ENCODE measurements at regions not wholly inside any gene's neighbourhood (a gene's known extent, or its start where the extent isn't known, plus 50 kb on each side); places are given as distances from the start of the nearest gene placed in this dataset.

DNA sequence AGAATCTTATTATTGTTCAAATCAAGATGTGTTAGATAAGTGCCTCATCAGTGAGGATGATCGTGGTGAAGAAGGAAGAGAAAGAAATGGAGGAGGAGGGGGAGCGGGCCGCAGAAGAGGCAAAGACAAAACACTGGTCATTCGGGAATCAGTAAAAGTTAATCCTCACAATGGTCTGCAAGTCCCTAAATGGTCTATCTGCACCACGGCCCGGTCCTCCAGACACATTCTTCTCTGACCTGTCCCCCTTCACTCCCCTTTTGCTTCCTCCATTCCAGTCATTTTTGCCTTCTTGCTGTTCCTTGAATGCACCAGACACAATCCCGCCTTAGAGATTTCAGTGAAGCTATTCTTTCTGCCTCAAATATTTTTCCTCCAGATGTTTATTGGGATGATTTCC is 240.1 kb upstream of the ADGRL2 start:
- no peaks in the 10 kb centered on the region for H3K4me1 ChIP-seq
- no peak for DNase-seq
- intact Hi-C loops (cut with micrococcal nuclease) = no loop called here
- no peaks in the 10 kb centered on the region for H3K27me3 ChIP-seq (ENCODE audit: low read depth)
- no peak overlapping the region for H3K27ac ChIP-seq (replicated peaks)
- H3K36me3 ChIP-seq = no peaks in the 10 kb centered on the region
- H3K9me3 ChIP-seq (replicated peaks) = no peaks in the 10 kb centered on the region
- no peak overlapping the region for H3K4me3 ChIP-seq
- TF ChIP-seq, protein P1, sequence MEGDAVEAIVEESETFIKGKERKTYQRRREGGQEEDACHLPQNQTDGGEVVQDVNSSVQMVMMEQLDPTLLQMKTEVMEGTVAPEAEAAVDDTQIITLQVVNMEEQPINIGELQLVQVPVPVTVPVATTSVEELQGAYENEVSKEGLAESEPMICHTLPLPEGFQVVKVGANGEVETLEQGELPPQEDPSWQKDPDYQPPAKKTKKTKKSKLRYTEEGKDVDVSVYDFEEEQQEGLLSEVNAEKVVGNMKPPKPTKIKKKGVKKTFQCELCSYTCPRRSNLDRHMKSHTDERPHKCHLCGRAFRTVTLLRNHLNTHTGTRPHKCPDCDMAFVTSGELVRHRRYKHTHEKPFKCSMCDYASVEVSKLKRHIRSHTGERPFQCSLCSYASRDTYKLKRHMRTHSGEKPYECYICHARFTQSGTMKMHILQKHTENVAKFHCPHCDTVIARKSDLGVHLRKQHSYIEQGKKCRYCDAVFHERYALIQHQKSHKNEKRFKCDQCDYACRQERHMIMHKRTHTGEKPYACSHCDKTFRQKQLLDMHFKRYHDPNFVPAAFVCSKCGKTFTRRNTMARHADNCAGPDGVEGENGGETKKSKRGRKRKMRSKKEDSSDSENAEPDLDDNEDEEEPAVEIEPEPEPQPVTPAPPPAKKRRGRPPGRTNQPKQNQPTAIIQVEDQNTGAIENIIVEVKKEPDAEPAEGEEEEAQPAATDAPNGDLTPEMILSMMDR (IDR thresholded peaks at IDR 0.05; ENCODE audit: borderline replicate concordance) = no peak

DNA sequence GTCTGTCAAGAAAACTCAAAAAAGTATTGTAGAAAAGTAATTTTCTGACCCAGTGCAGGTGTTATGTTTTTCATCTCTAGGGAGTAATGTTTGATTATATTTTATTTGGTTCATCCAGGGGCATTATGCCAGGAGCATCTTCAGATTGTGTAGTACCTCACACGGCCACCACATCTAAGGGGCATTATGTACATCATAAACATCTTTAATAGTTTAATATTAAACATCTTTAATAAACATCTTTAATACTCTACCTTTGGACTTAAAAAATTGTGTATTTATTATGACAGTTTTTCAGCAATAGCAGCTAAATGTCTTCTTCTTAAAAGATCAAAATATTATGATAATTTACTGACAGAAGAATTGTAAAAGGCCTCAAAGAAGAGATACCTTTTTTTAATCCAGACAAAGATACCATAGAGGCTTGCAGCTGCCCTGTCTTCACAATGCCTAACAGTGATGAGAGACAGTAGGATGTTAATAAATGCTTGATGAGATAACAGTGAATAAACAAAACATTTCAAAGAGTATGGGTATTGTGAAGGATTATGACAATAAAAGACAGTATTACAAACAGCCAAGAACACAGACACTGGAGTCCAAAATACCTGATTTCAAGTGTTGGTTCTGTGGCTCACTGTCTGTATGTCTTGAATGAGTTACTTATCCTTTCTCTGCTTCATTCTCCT is 240.9 kb upstream of the ADGRL2 start:
- Histone ChIP-seq H3K27ac (replicated peaks) (no peak overlapping the region), H3K36me3 (no peaks in the 10 kb centered on the region), H3K4me3 (no peak overlapping the region), H3K27me3 (ENCODE audit: low read depth) (no peaks in the 10 kb centered on the region), H3K9me3 (replicated peaks) (no peaks in the 10 kb centered on the region), H3K4me1 (no peaks in the 10 kb centered on the region)
- no peak for DNase-seq
- TF ChIP-seq, protein P1 (IDR thresholded peaks at IDR 0.05; ENCODE audit: borderline replicate concordance) = peak; percentile 32
- intact Hi-C loops (cut with micrococcal nuclease) = no loop called here

- H3K36me3 ChIP-seq = no peaks in the 10 kb centered on the region
- TF ChIP-seq, protein P1 (IDR thresholded peaks at IDR 0.05; ENCODE audit: borderline replicate concordance) = no peak
- H3K4me1 ChIP-seq = no peaks in the 10 kb centered on the region
- H3K9me3 ChIP-seq (replicated peaks) = no peaks in the 10 kb centered on the region
- H3K27ac ChIP-seq (replicated peaks) = no peak overlapping the region
- H3K27me3 ChIP-seq (ENCODE audit: low read depth) = no peaks in the 10 kb centered on the region
- DNase-seq = no peak
- intact Hi-C loops (cut with micrococcal nuclease) = no loop called here
- H3K4me3 ChIP-seq = no peak overlapping the region
Measured at GRCh38 chr1:81558291-81559076, 242.2 kb upstream of the ADGRL2 start.

DNA sequence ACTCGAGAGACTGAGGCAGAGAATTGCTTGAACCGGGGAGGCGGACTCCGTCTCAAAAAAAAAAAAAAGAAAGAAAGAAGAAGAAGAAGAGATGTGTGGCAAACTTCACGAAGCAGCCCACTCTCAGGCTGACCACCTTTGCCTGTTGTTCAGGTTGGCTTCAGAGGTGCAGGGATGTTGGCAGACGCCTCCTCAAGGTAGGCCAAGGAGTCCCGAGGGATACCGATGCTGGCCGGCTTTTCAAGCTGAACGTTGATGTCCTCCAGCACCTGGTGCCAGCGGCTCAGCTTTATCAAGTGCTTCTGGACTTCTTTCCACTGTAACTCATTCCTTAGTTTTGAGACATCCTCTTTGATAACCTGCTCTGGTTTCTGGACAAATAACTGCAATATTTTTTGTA is 243.8 kb upstream of the ADGRL2 start:
- Histone ChIP-seq H3K9me3 (replicated peaks) (no peaks in the 10 kb centered on the region), H3K4me1 (no peaks in the 10 kb centered on the region), H3K36me3 (no peaks in the 10 kb centered on the region), H3K4me3 (no peak overlapping the region), H3K27ac (replicated peaks) (no peak overlapping the region), H3K27me3 (ENCODE audit: low read depth) (no peaks in the 10 kb centered on the region)
- intact Hi-C loops (cut with micrococcal nuclease) = no loop called here
- DNase-seq = no peak
- TF ChIP-seq, protein P1 (IDR thresholded peaks at IDR 0.05; ENCODE audit: borderline replicate concordance) = no peak

GRCh38 chr1:81554534-81554933 is 246.2 kb upstream of the ADGRL2 start:
- Histone ChIP-seq H3K4me1 (peaks cover 5% of the 10 kb centered on the region), H3K27me3 (ENCODE audit: low read depth) (no peaks in the 10 kb centered on the region), H3K9me3 (replicated peaks) (no peaks in the 10 kb centered on the region), H3K27ac (replicated peaks) (no peak overlapping the region), H3K4me3 (no peak overlapping the region), H3K36me3 (no peaks in the 10 kb centered on the region)
- TF ChIP-seq, protein P1 (IDR thresholded peaks at IDR 0.05; ENCODE audit: borderline replicate concordance) = no peak
- intact Hi-C loops (cut with micrococcal nuclease) = no loop called here
- no peak for DNase-seq
